ENCODE measurements at regions not wholly inside any gene's neighbourhood (a gene's known extent, or its start where the extent isn't known, plus 50 kb on each side); places are given as distances from the start of the nearest gene placed in this dataset.

GRCh38 chr4:13893987-13894386, 266.5 kb upstream of the BOD1L1 start:
- no peak for TF ChIP-seq CTCF (IDR thresholded peaks at IDR 0.05)
- TF ChIP-seq POLR2A (IDR thresholded peaks at IDR 0.05): no peak
- no peak for TF ChIP-seq POLR2AphosphoS5 (IDR thresholded peaks at IDR 0.05)
- TF ChIP-seq EP300 (IDR thresholded peaks at IDR 0.05): no peak
